GM12878 (cell line): ENCODE measurements at regions not wholly inside any gene's neighbourhood (a gene's known extent, or its start where the extent isn't known, plus 50 kb on each side); places are given as distances from the start of the nearest gene placed in this dataset.

Experiments
- ATAC-seq: fragments of 200-7000 bp; cut with Tn5 transposase; 3 replicates; pipeline ENCODE4 v1.9.1; 2020; ENCODE audit warnings: mild to moderate bottlenecking, moderate library complexity
- BruUV-seq: library from RNA; stranded (reverse); fragments of 400-500 nt; replicated peaks from 2 replicates; lab custom pipeline; 2021; lab: Mats Ljungman, UMichigan
- CTCF ChIA-PET: fragments of 300-600 bp; sonication (Branson Sonifier 250); formaldehyde crosslinking; extraction: SDS; loops from one replicate; lab custom pipeline; 2021; ENCODE audit warnings: inconsistent platforms; lab: Yijun Ruan, JAX
- POLR2A ChIA-PET: fragments of 350-600 bp; formaldehyde crosslinking; extraction: SDS; loops from one replicate; lab custom pipeline; 2021; ENCODE audit warnings: inconsistent platforms; lab: Charles Lee
- RAD21 ChIA-PET: fragments of 300-600 bp; sonication (Branson Sonifier 250); formaldehyde crosslinking; loops from one replicate; lab custom pipeline; 2023; ENCODE audit warnings: antibody characterized with exemption; ENCODE audit not compliant: unreplicated experiment; lab: Charles Lee
- SMC1A ChIA-PET: fragments of 300-600 bp; sonication (Branson Sonifier 250); formaldehyde crosslinking; loops from one replicate; lab custom pipeline; 2023; ENCODE audit not compliant: unreplicated experiment, uncharacterized antibody; lab: Charles Lee
- DNase-seq: peaks from one replicate; pipeline ENCODE4 v3.0.0-alpha.2; 2011; ENCODE audit warnings: low read depth, low spot score
- FAIRE-seq: peaks from 3 replicates; lab custom pipeline; 2011; peaks lifted over from hg19 to GRCh38; lab: Jason Lieb, UNC
- H2AFZ ChIP-seq: 2 replicates; pipeline ENCODE4 v1.6.0; 2011; ENCODE audit warnings: low read depth, low read length, control low read depth; ENCODE audit not compliant: control insufficient read depth
- H3K27ac ChIP-seq: 2 replicates; pipeline ENCODE4 v1.5.1; 2011; ENCODE audit warnings: control low read depth; ENCODE audit not compliant: control insufficient read depth, insufficient read depth
- H3K27me3 ChIP-seq, 2 experiments: replicated peaks in 1 of 2; 2 replicates each; pipeline versions ENCODE4 v1.6.0 to v1.6.1; 2011; ENCODE audit warnings: low read length in 1 of 2; ENCODE audit not compliant: control insufficient read depth in 2 of 2, insufficient read depth in 2 of 2
- H3K36me3 ChIP-seq, 2 experiments: 2 replicates each; pipeline ENCODE4 v1.5.1; 2011; ENCODE audit warnings: low read length in 1 of 2; ENCODE audit not compliant: control insufficient read depth in 2 of 2, insufficient read depth in 2 of 2
- H3K4me1 ChIP-seq: 2 replicates; pipeline ENCODE4 v1.6.1; 2011; ENCODE audit warnings: mild to moderate bottlenecking, low read length, moderate library complexity, mixed read lengths; ENCODE audit not compliant: control insufficient read depth, insufficient read depth
- H3K4me2 ChIP-seq: 2 replicates; pipeline ENCODE4 v1.6.0; 2011; ENCODE audit warnings: control low read depth; ENCODE audit not compliant: control insufficient read depth, insufficient read depth
- H3K4me3 ChIP-seq: fragments of 200-600 bp; sonication (generic); 2 replicates; pipeline ENCODE4 v1.5.1; 2016
- H3K79me2 ChIP-seq: 2 replicates; pipeline ENCODE4 v1.6.0; 2011; ENCODE audit warnings: low read length; ENCODE audit not compliant: control insufficient read depth, insufficient read depth
- H3K9ac ChIP-seq: 2 replicates; pipeline ENCODE4 v1.8.0; 2011; ENCODE audit warnings: low read length, control low read depth, mixed read lengths; ENCODE audit not compliant: control insufficient read depth, insufficient read depth
- H3K9me3 ChIP-seq: replicated peaks from 3 replicates; pipeline ENCODE4 v1.5.1; 2011; ENCODE audit warnings: mild to moderate bottlenecking, low read length; ENCODE audit not compliant: control insufficient read depth, insufficient read depth
- H4K20me1 ChIP-seq: 2 replicates; pipeline ENCODE4 v1.6.0; 2011; ENCODE audit not compliant: control insufficient read depth, insufficient read depth
- ASH2L ChIP-seq: fragments of 300-600, 200-600 bp; sonication (generic); IDR thresholded peaks from 2 replicates; pipeline ENCODE4 v1.6.1; 2017; ENCODE audit warnings: low read depth, mild to moderate bottlenecking, borderline replicate concordance
- ATF2 ChIP-seq: IDR thresholded peaks from 2 replicates; pipeline ENCODE4 v1.6.1; 2012; ENCODE audit warnings: low read length, inconsistent platforms
- CEBPB ChIP-seq, 2 experiments: fragments of 150-350 bp in 1 of 2; IDR thresholded peaks; 2 replicates each; pipeline ENCODE4 v1.6.1; 2012 to 2014; ENCODE audit warnings: low read depth in 2 of 2, low read length in 2 of 2, borderline replicate concordance in 1 of 2, inconsistent platforms in 1 of 2
- CUX1 ChIP-seq: IDR thresholded peaks from 2 replicates; pipeline ENCODE4 v1.6.1; 2012; ENCODE audit warnings: improper control_type of control experiment, low read depth, low read length; ENCODE audit not compliant: insufficient replicate concordance
- EZH2 ChIP-seq: IDR thresholded peaks from 2 replicates; pipeline ENCODE4 v1.6.1; 2012; ENCODE audit warnings: low read depth, mild to moderate bottlenecking, control low read depth, inconsistent platforms, low read length, borderline replicate concordance; ENCODE audit not compliant: control insufficient read depth
- HCFC1 ChIP-seq: fragments of 150-350 bp; IDR thresholded peaks from 2 replicates; pipeline ENCODE4 v1.6.1; 2014; ENCODE audit warnings: low read length
- LARP7 ChIP-seq: fragments of 450-650 bp; IDR thresholded peaks from 2 replicates; pipeline ENCODE4 v1.6.1; 2017; ENCODE audit warnings: mild to moderate bottlenecking
- MYC ChIP-seq: IDR thresholded peaks from 2 replicates; pipeline ENCODE4 v1.6.1; 2011; ENCODE audit warnings: mild to moderate bottlenecking, low read length, moderate library complexity, inconsistent platforms; ENCODE audit not compliant: insufficient read depth, insufficient replicate concordance, insufficient read length, severe bottlenecking
- NR2C1 ChIP-seq: fragments of 450-650 bp; IDR thresholded peaks from 2 replicates; pipeline ENCODE4 v1.6.1; 2017; ENCODE audit warnings: antibody characterized with exemption, mild to moderate bottlenecking, moderate library complexity
- NR2C2 ChIP-seq: IDR thresholded peaks from 2 replicates; pipeline ENCODE4 v1.6.1; 2011; ENCODE audit warnings: borderline replicate concordance, low read depth; ENCODE audit not compliant: control insufficient read depth, insufficient read length
- NRF1 ChIP-seq: conservative IDR thresholded peaks from 2 replicates; pipeline ENCODE4 v1.6.1; 2011; ENCODE audit warnings: mild to moderate bottlenecking, low read depth, low read length, improper control_type of control experiment
- PAX5 ChIP-seq: IDR thresholded peaks from 2 replicates; pipeline ENCODE4 v1.6.1; 2011; ENCODE audit warnings: low read depth, low read length, borderline replicate concordance
- ZNF217 ChIP-seq: fragments of 450-650 bp; IDR thresholded peaks from 2 replicates; pipeline ENCODE4 v1.6.1; 2017; ENCODE audit warnings: antibody characterized with exemption, mild to moderate bottlenecking
- ZNF24 ChIP-seq: fragments of 450-650 bp; IDR thresholded peaks from 2 replicates; pipeline ENCODE4 v1.6.1; 2017; ENCODE audit warnings: antibody characterized with exemption, mild to moderate bottlenecking
- ZNF274 ChIP-seq: IDR thresholded peaks from one replicate; pipeline ENCODE4 v1.8.0; 2011; ENCODE audit not compliant: insufficient read length, insufficient read depth
- ZNF622 ChIP-seq: fragments of 450-650 bp; IDR thresholded peaks from 2 replicates; pipeline ENCODE4 v1.6.1; 2017; ENCODE audit warnings: mild to moderate bottlenecking, inconsistent platforms
- WGBS: methylation state at CpG from one replicate; pipeline ENCODE4 v1.1.6; 2016; ENCODE audit warnings: low lambda C conversion rate; ENCODE audit not compliant: insufficient replicate concordance, insufficient coverage; ENCODE audit errors: missing lambda C conversion rate; 5-methylcytosine and 5-hydroxymethylcytosine counted together
- in situ Hi-C: fragments of 300-500 bp; cut with MboI; formaldehyde crosslinking; loops from 9 replicates; pipeline ENCODE4 v1.14.3; 2018; ENCODE audit warnings: mixed read lengths
- intact Hi-C: fragments of 100-400 bp; cut with micrococcal nuclease; formaldehyde crosslinking; loops from one replicate; pipeline ENCODE4 v1.14.2; 2022; ENCODE audit not compliant: unreplicated experiment

GRCh38 chr3:18787441-18787840 is 360.9 kb upstream of the KCNH8 start (continued):
- TF ChIP-seq MYC (no peak), ZNF274 (no peak), PAX5 (no peak), ATF2 (no peak), EZH2 (no peak)

GRCh38 chr3:18786650-18787323 is 361.5 kb upstream of the KCNH8 start:
- FAIRE-seq (no peak), DNase-seq (no peak), ATAC-seq (no peak)
- intact Hi-C loops: no loop called here
- 89% methylated on average over 1 of the region's 1 CpG for WGBS
- Histone ChIP-seq H3K27ac (no peak overlapping the region), H3K4me1 (no peaks in the 10 kb centered on the region), H3K4me3 (no peak overlapping the region), H3K79me2 (no peaks in the 10 kb centered on the region), H2AFZ (no peak overlapping the region), H3K36me3 (no peaks in the 10 kb centered on the region), H3K4me2 (no peak overlapping the region), H3K9me3 (no peaks in the 10 kb centered on the region), H4K20me1 (no peaks in the 10 kb centered on the region), H3K9ac (no peak overlapping the region), H3K27me3 (no peaks in the 10 kb centered on the region)
- SMC1A ChIA-PET: interaction anchor here (0.9 to 1.0 kb wide), 2 partner anchors 9 to 12 kb away, joined by 3 read pairs; no protein-coding TSS in a partner anchor
- in situ Hi-C loops: no loop called here
- no TSS peak for BruUV-seq
- CTCF ChIA-PET: no interaction called here
- RAD21 ChIA-PET: no interaction called here
- POLR2A ChIA-PET: no interaction called here
- no peak for TF ChIP-seq LARP7
- no peak for TF ChIP-seq ZNF622
- TF ChIP-seq NR2C2: no peak
- TF ChIP-seq HCFC1: no peak
- no peak for TF ChIP-seq CEBPB (IDR thresholded peaks at IDR 0.05; ENCODE audit: borderline replicate concordance in 1 of 2, low read depth in 2 of 2, low read length in 2 of 2)
- no peak for TF ChIP-seq ZNF217
- TF ChIP-seq NR2C1: no peak
- TF ChIP-seq CUX1: no peak
- TF ChIP-seq ASH2L: no peak
- TF ChIP-seq NRF1: no peak
- no peak for TF ChIP-seq ZNF24
